CD4-positive, alpha-beta memory T cell (primary cell): ENCODE measurements at regions not wholly inside any gene's neighbourhood (a gene's known extent, or its start where the extent isn't known, plus 50 kb on each side); places are given as distances from the start of the nearest gene placed in this dataset.
"Not testable (repeated sequence)": the region's sequence is repeated elsewhere in the genome, so short reads cannot be mapped to it uniquely, and the experiment has no call there.

Experiments used
- CTCF ChIA-PET: fragments of 350-600 bp; sonication (Branson Sonifier 250); formaldehyde crosslinking; loops from one replicate; lab custom pipeline; 2021; ENCODE audit warnings: inconsistent platforms; ENCODE audit not compliant: partially characterized antibody; lab: Charles Lee
- POLR2A ChIA-PET: fragments of 350-600 bp; sonication (Branson Sonifier 250); formaldehyde crosslinking; loops from one replicate; lab custom pipeline; 2021; ENCODE audit not compliant: partially characterized antibody; lab: Charles Lee
- DNase-seq, 5 donors: peaks; one replicate each; pipeline versions ENCODE4 v3.0.0 to v3.0.0-alpha.2; 2020 to 2022; ENCODE audit warnings: mixed read lengths in 1 of 5
- H3K27ac ChIP-seq: one replicate; pipeline ENCODE4 v1.7.0; 2013; ENCODE audit warnings: low read depth, low read length
- H3K27me3 ChIP-seq: 2 replicates; pipeline ENCODE4 v1.7.0; 2013; ENCODE audit warnings: mild to moderate bottlenecking, low read length, moderate library complexity; ENCODE audit not compliant: insufficient read depth
- H3K36me3 ChIP-seq: 2 replicates; pipeline ENCODE4 v1.7.0; 2013; ENCODE audit warnings: mild to moderate bottlenecking, low read length, moderate library complexity; ENCODE audit not compliant: insufficient read depth
- H3K4me1 ChIP-seq: 2 replicates; pipeline ENCODE4 v1.7.0; 2013; ENCODE audit warnings: mild to moderate bottlenecking, low read length, moderate library complexity; ENCODE audit not compliant: insufficient read depth
- H3K4me3 ChIP-seq, 2 donors: one replicate each; pipeline ENCODE4 v1.7.0; 2013; ENCODE audit warnings: low read length in 2 of 2, mild to moderate bottlenecking in 1 of 2
- H3K9me3 ChIP-seq, 2 donors: one replicate each; pipeline ENCODE4 v1.7.0; 2013; ENCODE audit warnings: low read length in 2 of 2, control low read depth in 1 of 2; ENCODE audit not compliant: control insufficient read depth in 1 of 2
- H3K27ac Mint-ChIP-seq, 7 donors: one replicate each; pipeline ENCODE4 v1.8.0; 2020 to 2021; ENCODE audit warnings: mixed read lengths in 7 of 7, mild to moderate bottlenecking in 6 of 7, inconsistent platforms in 3 of 7, moderate library complexity in 3 of 7
- H3K27me3 Mint-ChIP-seq, 2 donors: one replicate each; pipeline ENCODE4 v1.8.0; 2020 to 2021; ENCODE audit warnings: mixed read lengths in 2 of 2
- H3K36me3 Mint-ChIP-seq, 2 donors: one replicate each; pipeline ENCODE4 v1.8.0; 2020 to 2021; ENCODE audit warnings: mixed read lengths in 2 of 2, inconsistent platforms in 1 of 2, mild to moderate bottlenecking in 1 of 2
- H3K4me1 Mint-ChIP-seq, 4 donors: one replicate each; pipeline ENCODE4 v1.8.0; 2020 to 2021; ENCODE audit warnings: mixed read lengths in 4 of 4, mild to moderate bottlenecking in 1 of 4
- H3K4me3 Mint-ChIP-seq, 8 donors: one replicate each; pipeline ENCODE4 v1.8.0; 2020 to 2021; ENCODE audit warnings: mixed read lengths in 8 of 8, mild to moderate bottlenecking in 7 of 8, moderate library complexity in 6 of 8, inconsistent platforms in 3 of 8
- H3K9me3 Mint-ChIP-seq, 8 donors: one replicate each; pipeline ENCODE4 v1.8.0; 2020 to 2021; ENCODE audit warnings: mixed read lengths in 8 of 8, mild to moderate bottlenecking in 5 of 8, inconsistent platforms in 3 of 8, moderate library complexity in 1 of 8
- intact Hi-C: fragments of 100-400 bp; cut with micrococcal nuclease; formaldehyde crosslinking; loops from one replicate; pipeline ENCODE4 v1.15.1; 2023

DNA sequence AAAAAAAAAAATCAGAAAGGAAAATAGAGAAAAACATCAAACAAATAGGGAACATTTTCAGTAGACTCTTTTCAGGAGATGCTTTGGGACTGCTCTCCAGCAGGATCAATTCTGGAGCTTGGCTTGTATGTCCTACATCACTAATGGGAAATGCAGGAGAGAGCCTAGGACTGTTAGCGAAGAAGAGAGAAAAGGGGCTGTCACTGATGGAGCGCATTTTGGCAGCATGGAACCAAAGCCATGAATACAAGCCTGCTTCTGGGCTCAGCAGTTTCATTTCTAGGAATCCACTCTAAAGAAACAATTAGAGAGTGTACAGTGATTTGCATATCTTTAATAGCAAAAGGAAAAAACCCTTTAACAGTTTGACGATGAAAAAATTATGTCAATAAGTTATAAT is 203.9 kb downstream of the NUFIP1 start:
- Histone ChIP-seq H3K36me3 (no peaks in the 10 kb centered on the region), H3K27ac (no peak overlapping the region), H3K4me1 (no peaks in the 10 kb centered on the region), H3K4me3 (no peak overlapping the region), H3K9me3 (no peaks in the 10 kb centered on the region), H3K27me3 (no peaks in the 10 kb centered on the region)
- Mint-ChIP-seq H3K36me3 (no peaks in the 10 kb centered on the region), H3K27me3 (peaks cover 4 to 9% of the 10 kb centered on the region in 2 donors), H3K27ac (no peak overlapping the region), H3K9me3 (no peaks in the 10 kb centered on the region), H3K4me3 (no peak overlapping the region), H3K4me1 (no peaks in the 10 kb centered on the region)
- intact Hi-C loops, result no loop called here
- ChIA-PET CTCF (no interaction called here), POLR2A (no interaction called here)
- DNase-seq, result no peak

DNA sequence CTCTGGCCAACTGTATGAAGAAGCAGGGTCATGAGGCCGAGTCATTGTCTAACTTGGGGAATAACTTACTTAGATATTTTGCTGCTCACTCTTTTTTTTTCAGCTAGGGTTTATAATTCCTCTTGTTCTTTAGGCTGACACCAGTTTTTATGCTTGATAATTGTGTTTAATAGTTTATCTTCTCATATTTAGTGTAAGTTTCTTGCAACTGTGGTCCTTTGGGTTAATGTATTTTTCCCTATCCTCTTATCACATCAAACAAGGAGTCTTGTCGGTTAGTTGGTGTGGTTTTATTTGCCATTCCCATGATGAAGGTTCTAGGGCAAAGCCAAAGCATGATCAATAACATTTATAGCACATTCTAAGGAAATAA is 204.6 kb downstream of the NUFIP1 start:
- no peak overlapping the region for H3K27ac ChIP-seq
- H3K27me3 Mint-ChIP-seq, result peaks cover 4 to 9% of the 10 kb centered on the region in 2 donors
- H3K9me3 Mint-ChIP-seq, result no peaks in the 10 kb centered on the region
- no peak overlapping the region for H3K4me3 ChIP-seq
- H3K36me3 Mint-ChIP-seq, result no peaks in the 10 kb centered on the region
- H3K27ac Mint-ChIP-seq, result no peak overlapping the region
- H3K36me3 ChIP-seq, result no peaks in the 10 kb centered on the region
- H3K27me3 ChIP-seq, result no peaks in the 10 kb centered on the region
- no peaks in the 10 kb centered on the region for H3K4me1 Mint-ChIP-seq
- no peaks in the 10 kb centered on the region for H3K9me3 ChIP-seq
- DNase-seq, result no peak
- no peaks in the 10 kb centered on the region for H3K4me1 ChIP-seq
- H3K4me3 Mint-ChIP-seq, result no peak overlapping the region
- POLR2A ChIA-PET, result no interaction called here
- intact Hi-C loops, result no loop called here
- CTCF ChIA-PET, result no interaction called here

DNA sequence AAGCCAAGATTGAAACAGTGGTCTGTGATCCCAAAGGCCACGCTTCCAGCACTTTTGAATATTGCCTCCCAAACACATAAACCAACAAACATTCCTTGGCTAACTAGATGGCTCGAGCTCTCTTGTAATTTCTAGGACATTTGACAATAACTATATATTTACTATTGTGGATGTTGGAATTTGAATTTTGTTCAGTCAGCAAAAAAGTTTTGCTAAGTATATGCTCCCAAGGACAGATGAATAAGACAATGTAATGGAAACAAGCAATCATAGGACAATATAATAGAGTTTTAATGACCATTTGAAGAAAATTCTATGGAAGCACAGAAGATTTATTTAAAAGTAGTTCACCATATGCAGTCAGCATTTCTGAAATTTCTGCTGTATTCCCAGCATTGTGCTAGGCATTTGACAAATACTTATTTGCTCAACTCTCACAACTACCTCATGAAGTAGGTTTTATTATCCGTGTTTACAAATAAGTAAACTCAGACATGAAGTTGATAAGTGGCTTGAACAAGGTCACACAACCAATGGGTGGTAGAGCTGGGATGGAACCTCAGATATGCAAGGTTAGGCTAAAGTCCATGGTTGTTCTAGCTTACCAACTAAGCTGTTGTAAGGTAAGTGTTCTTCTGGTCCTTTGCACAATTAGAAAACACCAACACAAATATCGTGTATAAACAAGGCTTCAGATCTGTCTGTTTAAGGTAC is 205.1 kb downstream of the NUFIP1 start:
- Mint-ChIP-seq H3K27me3 (peaks cover 4 to 9% of the 10 kb centered on the region in 2 donors), H3K4me3 (no peak overlapping the region), H3K27ac (no peak overlapping the region), H3K9me3 (no peaks in the 10 kb centered on the region), H3K4me1 (no peaks in the 10 kb centered on the region), H3K36me3 (no peaks in the 10 kb centered on the region)
- H3K4me1 ChIP-seq, result no peaks in the 10 kb centered on the region
- CTCF ChIA-PET, result no interaction called here
- H3K9me3 ChIP-seq, result no peaks in the 10 kb centered on the region
- H3K27ac ChIP-seq, result no peak overlapping the region
- no peak for DNase-seq
- intact Hi-C loops, result no loop called here
- H3K27me3 ChIP-seq, result no peaks in the 10 kb centered on the region
- no peak overlapping the region for H3K4me3 ChIP-seq
- POLR2A ChIA-PET, result no interaction called here
- no peaks in the 10 kb centered on the region for H3K36me3 ChIP-seq

DNA sequence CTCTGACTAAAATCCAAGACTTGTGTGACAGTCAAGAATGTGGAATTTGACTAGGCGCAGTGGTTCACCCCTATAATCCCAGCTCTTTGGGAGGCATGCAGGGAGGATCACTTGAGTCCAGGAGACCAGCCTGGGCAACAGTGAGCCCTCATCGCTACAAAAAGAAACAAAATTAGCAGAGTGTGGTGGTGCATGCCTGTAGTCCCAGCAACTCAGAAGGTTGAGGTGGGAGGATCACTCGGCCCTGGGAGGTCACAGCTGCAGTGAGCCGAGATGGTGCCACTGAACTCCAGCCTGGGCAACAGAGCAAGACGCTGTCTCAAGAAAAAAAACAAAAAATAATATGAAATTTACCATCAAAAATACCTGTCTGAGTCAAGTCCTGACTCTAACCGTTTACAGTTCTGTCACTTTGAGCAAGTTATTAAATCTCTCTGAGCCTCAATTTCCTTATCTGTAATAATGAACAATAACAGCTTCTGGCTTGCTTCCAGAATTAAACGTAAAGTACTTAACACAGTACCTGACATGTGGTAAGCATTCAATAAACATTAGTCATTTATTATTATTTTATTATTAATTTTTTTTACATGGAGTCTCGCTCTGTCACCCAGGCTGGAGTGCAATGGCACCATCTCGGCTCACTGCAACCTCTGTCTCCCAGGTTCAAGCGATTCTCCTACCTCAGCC is 204.6 kb upstream of the TSC22D1 start:
- H3K27ac ChIP-seq, result no peak overlapping the region
- POLR2A ChIA-PET, result no interaction called here
- H3K4me1 ChIP-seq, result no peaks in the 10 kb centered on the region
- no peaks in the 10 kb centered on the region for H3K9me3 ChIP-seq
- H3K27ac Mint-ChIP-seq, result no peak overlapping the region
- H3K27me3 ChIP-seq, result no peaks in the 10 kb centered on the region
- CTCF ChIA-PET, result no interaction called here
- H3K4me3 Mint-ChIP-seq, result no peak overlapping the region
- peaks cover 0 to 1% (median 0%) of the 10 kb centered on the region in 8 donors for H3K9me3 Mint-ChIP-seq
- no peak overlapping the region for H3K4me3 ChIP-seq
- no peaks in the 10 kb centered on the region for H3K36me3 ChIP-seq
- DNase-seq, result no peak
- peaks cover 4 to 12% of the 10 kb centered on the region in 2 donors for H3K27me3 Mint-ChIP-seq
- H3K36me3 Mint-ChIP-seq, result no peaks in the 10 kb centered on the region
- intact Hi-C loops, result no loop called here
- H3K4me1 Mint-ChIP-seq, result no peaks in the 10 kb centered on the region

DNA sequence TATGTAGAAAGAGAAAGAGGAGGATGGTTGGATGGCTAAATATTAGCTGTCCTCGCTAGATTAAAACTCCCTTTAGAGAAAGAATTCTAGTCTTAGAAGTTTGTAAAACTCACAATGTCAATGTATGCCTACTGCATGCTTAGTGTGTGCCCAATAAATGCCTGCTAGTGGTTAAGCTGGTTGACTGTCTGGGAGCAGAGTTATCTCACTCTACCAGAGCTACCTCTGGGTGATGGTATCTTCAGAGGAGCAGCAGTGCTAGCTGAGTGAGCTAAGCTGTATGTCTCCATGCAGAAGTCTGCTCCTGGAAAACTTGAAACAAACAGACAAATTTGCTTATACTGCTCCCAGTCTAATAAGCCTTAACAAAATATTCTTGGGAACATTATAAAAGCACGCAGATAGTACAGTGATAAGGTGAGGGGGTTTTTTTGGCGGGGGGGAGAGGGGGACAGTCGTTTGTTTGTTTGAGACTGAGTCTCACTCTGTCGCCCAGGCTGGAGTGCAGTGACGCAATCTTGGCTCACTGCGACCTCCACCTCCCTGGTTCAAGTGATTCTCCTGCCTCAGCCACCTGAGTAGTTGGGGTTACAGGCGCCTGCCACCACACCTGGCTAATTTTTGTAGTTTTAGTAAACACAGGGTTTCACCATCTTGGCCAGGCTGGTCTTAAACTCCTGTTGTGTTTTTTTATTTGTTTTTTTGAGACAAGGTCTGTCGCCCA is 202.8 kb upstream of the TSC22D1 start:
- Histone ChIP-seq H3K4me1 (no peaks in the 10 kb centered on the region), H3K9me3 (no peaks in the 10 kb centered on the region), H3K4me3 (no peak overlapping the region), H3K27ac (no peak overlapping the region), H3K27me3 (no peaks in the 10 kb centered on the region), H3K36me3 (no peaks in the 10 kb centered on the region)
- ChIA-PET POLR2A (interaction anchor here (0.6 kb wide), 1 partner anchor 505 kb away, joined by 4 read pairs; no protein-coding TSS in a partner anchor), CTCF (no interaction called here)
- H3K4me1 Mint-ChIP-seq, result no peaks in the 10 kb centered on the region
- H3K9me3 Mint-ChIP-seq, result peaks cover 0 to 6% (median 0%) of the 10 kb centered on the region in 8 donors
- no peak overlapping the region for H3K27ac Mint-ChIP-seq
- intact Hi-C loops, result no loop called here
- no peaks in the 10 kb centered on the region for H3K36me3 Mint-ChIP-seq
- no peak overlapping the region for H3K4me3 Mint-ChIP-seq
- H3K27me3 Mint-ChIP-seq, result peaks cover 4 to 9% of the 10 kb centered on the region in 2 donors
- DNase-seq, result no peak

DNA sequence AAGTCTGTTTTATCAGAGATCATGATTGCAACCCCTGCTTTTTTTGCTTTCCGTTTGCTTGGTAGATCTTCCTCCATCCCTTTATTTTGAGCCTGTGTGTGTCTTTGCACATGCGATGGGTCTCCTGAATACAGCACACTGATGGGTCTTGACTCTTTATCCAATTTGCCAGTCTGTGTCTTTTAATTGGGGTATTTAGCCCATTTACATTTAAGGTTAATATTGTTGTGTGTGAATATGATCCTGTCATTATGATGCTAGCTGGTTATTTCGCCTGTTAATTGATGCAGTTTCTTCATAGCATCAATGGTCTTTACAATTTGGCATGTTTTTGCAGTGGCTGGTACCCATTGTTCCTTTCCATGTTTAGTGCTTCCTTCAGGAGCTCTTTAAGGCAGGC is 199.2 kb upstream of the TSC22D1 start:
- H3K4me3 ChIP-seq, DNase-seq, H3K9me3 Mint-ChIP-seq, H3K27me3 ChIP-seq, H3K4me1 ChIP-seq, CTCF ChIA-PET, H3K27me3 Mint-ChIP-seq, H3K27ac ChIP-seq, H3K9me3 ChIP-seq, H3K4me1 Mint-ChIP-seq, POLR2A ChIA-PET, H3K4me3 Mint-ChIP-seq, H3K36me3 Mint-ChIP-seq, H3K27ac Mint-ChIP-seq, H3K36me3 ChIP-seq, intact Hi-C loops: not testable (repeated sequence)

DNA sequence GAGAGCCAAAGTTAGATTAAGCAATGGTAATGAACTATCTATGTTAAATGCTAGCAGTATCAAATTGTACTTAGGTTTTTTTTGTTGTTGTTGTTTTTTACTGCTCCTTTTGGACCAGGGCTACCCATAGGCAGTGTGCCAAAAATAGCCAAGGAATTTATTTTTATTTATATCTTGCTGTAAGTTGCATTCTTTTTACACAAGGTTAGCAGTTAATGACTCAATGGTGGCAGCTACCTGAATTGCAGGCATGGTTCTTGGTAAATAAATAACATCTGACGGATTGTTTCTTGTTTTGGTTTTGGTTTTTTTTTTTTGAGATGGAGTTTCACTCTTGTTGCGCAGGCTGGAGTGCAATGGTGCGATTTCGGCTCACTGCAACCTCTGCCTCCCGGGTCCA is 194.8 kb upstream of the TSC22D1 start:
- Mint-ChIP-seq H3K9me3 (peaks cover 0 to 6% (median 0%) of the 10 kb centered on the region in 8 donors), H3K27me3 (no peaks in the 10 kb centered on the region), H3K4me1 (peaks cover 13 to 32% (median 22%) of the 10 kb centered on the region in 4 donors), H3K27ac (no peak overlapping the region), H3K4me3 (no peak overlapping the region), H3K36me3 (no peaks in the 10 kb centered on the region)
- H3K27ac ChIP-seq, result no peak overlapping the region
- ChIA-PET POLR2A (no interaction called here), CTCF (no interaction called here)
- H3K9me3 ChIP-seq, result no peaks in the 10 kb centered on the region
- H3K27me3 ChIP-seq, result no peaks in the 10 kb centered on the region
- peaks cover 20% of the 10 kb centered on the region for H3K4me1 ChIP-seq
- no peak overlapping the region for H3K4me3 ChIP-seq
- no peaks in the 10 kb centered on the region for H3K36me3 ChIP-seq
- intact Hi-C loops, result no loop called here
- DNase-seq, result no peak
